Osteoblast (primary cell): ENCODE measurements at regions not wholly inside any gene's neighbourhood (a gene's known extent, or its start where the extent isn't known, plus 50 kb on each side); places are given as distances from the start of the nearest gene placed in this dataset.

Source experiments
- DNase-seq: peaks from one replicate; pipeline ENCODE4 v3.0.0; 2011; ENCODE audit warnings: low spot score, mixed read lengths; ENCODE audit not compliant: insufficient read length; ENCODE audit errors: missing footprints
- H2AFZ ChIP-seq: 2 replicates; pipeline ENCODE4 v1.6.0; 2011; ENCODE audit warnings: mild to moderate bottlenecking, low read length
- H3K27ac ChIP-seq: 2 replicates; pipeline ENCODE4 v1.5.1; 2011; ENCODE audit warnings: mild to moderate bottlenecking, low read depth, low read length, moderate library complexity
- H3K27me3 ChIP-seq: 2 replicates; pipeline ENCODE4 v1.6.0; 2012; ENCODE audit warnings: mild to moderate bottlenecking, control low read depth, inconsistent platforms, low read length, moderate library complexity; ENCODE audit not compliant: insufficient read depth
- H3K36me3 ChIP-seq: 2 replicates; pipeline ENCODE4 v1.5.1; 2011; ENCODE audit warnings: mild to moderate bottlenecking, low read length, control low read depth, moderate library complexity; ENCODE audit not compliant: insufficient read depth
- H3K4me1 ChIP-seq: 2 replicates; pipeline ENCODE4 v1.5.1; 2011; ENCODE audit warnings: mild to moderate bottlenecking, low read length, control low read depth, moderate library complexity; ENCODE audit not compliant: insufficient read depth
- H3K4me2 ChIP-seq: 2 replicates; pipeline ENCODE4 v1.6.0; 2011; ENCODE audit warnings: mild to moderate bottlenecking, low read length; ENCODE audit not compliant: insufficient read depth
- H3K4me3 ChIP-seq: fragments of 200-600 bp; sonication (generic); 3 replicates; pipeline ENCODE4 v1.5.1; 2012; ENCODE audit warnings: mild to moderate bottlenecking, low read length, inconsistent platforms; ENCODE audit not compliant: insufficient read depth
- H3K79me2 ChIP-seq: 2 replicates; pipeline ENCODE4 v1.6.0; 2012; ENCODE audit warnings: mild to moderate bottlenecking, low read length, control low read depth, inconsistent platforms; ENCODE audit not compliant: insufficient read depth
- H3K9me3 ChIP-seq: 2 replicates; pipeline ENCODE4 v1.5.1; 2011; ENCODE audit warnings: low read depth, low read length, control low read depth
- H4K20me1 ChIP-seq: 2 replicates; pipeline ENCODE4 v1.6.0; 2012; ENCODE audit warnings: mild to moderate bottlenecking, low read length, control low read depth; ENCODE audit not compliant: insufficient read depth
- TF ChIP-seq, protein P1 (sequence below): IDR thresholded peaks from 2 replicates; pipeline ENCODE4 v1.5.1; 2011; ENCODE audit warnings: mild to moderate bottlenecking, low read depth, low read length, moderate library complexity; ENCODE audit errors: extremely low read depth

DNA sequence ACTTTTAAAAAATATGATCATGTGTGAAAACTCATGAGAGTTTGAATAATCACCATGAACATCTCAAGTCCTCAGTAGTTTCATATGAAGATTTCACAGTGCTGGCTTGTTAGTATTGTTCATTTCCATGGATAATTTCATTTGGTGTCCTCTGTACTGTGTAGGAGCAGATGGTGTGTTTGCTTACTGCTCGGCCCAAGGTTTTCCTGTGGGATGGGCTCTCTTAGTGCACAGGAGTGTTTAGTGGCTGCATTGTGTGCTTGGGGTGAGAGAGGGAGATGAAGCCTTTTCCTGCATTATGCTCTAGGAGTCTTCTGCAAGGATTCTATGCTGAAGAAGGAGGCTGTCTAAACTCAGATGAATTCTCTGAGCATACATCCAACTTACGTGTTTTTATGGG lies 270.6 kb downstream of the SOCS6 start:
- Histone ChIP-seq H4K20me1 (no peaks in the 10 kb centered on the region), H3K27ac (no peak overlapping the region), H3K4me1 (no peaks in the 10 kb centered on the region), H3K9me3 (no peaks in the 10 kb centered on the region), H2AFZ (no peak overlapping the region), H3K36me3 (no peaks in the 10 kb centered on the region), H3K79me2 (no peaks in the 10 kb centered on the region), H3K4me2 (no peak overlapping the region), H3K27me3 (no peaks in the 10 kb centered on the region), H3K4me3 (no peak overlapping the region)
- TF ChIP-seq, protein P1, sequence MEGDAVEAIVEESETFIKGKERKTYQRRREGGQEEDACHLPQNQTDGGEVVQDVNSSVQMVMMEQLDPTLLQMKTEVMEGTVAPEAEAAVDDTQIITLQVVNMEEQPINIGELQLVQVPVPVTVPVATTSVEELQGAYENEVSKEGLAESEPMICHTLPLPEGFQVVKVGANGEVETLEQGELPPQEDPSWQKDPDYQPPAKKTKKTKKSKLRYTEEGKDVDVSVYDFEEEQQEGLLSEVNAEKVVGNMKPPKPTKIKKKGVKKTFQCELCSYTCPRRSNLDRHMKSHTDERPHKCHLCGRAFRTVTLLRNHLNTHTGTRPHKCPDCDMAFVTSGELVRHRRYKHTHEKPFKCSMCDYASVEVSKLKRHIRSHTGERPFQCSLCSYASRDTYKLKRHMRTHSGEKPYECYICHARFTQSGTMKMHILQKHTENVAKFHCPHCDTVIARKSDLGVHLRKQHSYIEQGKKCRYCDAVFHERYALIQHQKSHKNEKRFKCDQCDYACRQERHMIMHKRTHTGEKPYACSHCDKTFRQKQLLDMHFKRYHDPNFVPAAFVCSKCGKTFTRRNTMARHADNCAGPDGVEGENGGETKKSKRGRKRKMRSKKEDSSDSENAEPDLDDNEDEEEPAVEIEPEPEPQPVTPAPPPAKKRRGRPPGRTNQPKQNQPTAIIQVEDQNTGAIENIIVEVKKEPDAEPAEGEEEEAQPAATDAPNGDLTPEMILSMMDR = no peak
- DNase-seq = no peak

DNA sequence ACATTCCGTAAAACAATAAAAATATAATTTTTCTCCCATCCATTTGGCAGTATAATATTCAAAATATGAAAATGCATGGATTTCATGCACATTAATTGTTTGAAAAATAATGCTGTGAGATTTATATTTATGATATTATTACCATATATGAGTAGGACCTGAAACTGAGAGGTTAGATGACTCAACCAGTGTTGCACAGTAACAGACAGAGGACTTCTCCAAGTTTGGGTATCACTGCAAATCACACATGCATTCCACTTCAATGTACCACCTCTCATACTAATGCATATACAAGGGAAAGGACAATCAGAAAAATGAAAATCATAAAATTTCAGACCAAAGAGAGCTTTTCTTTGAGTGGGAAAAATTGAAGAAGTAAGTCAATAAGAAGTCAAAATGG lies 269.5 kb downstream of the SOCS6 start:
- Histone ChIP-seq H3K4me3 (no peak overlapping the region), H3K4me1 (no peaks in the 10 kb centered on the region), H3K79me2 (no peaks in the 10 kb centered on the region), H2AFZ (no peak overlapping the region), H4K20me1 (no peaks in the 10 kb centered on the region), H3K36me3 (no peaks in the 10 kb centered on the region), H3K4me2 (no peak overlapping the region), H3K9me3 (no peaks in the 10 kb centered on the region), H3K27me3 (no peaks in the 10 kb centered on the region), H3K27ac (no peak overlapping the region)
- TF ChIP-seq, protein P1 = no peak
- no peak for DNase-seq

DNA sequence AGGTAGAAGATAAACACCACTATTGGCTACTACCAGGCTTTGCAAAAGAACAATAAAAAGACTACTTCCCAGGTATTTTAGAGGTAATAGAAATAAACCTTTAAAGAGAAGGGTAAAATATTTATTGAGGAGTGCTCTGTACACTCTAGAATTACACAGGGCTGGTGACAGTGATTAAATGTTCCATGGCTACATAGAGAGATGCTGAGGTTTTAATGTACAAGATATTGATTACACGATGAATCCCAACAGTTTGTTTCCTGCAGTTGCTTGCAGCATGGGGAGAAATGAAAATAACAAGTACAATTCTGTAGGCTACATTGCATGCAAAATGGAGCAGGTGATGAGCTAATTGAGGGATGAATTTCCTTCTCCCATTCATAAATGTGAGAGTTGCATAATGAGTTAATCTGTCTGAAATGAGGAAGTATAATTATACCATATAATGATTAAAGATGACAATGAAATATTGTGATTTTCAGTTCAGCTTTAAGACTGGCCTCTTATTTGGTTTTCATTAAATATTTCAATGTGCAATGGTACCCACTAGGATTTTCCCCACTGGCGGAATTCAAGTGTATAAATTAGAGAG lies 266.1 kb downstream of the SOCS6 start:
- TF ChIP-seq, protein P1 = no peak
- Histone ChIP-seq H3K4me2 (no peak overlapping the region), H3K4me3 (no peak overlapping the region), H4K20me1 (no peaks in the 10 kb centered on the region), H2AFZ (no peak overlapping the region), H3K9me3 (no peaks in the 10 kb centered on the region), H3K27ac (no peak overlapping the region), H3K4me1 (no peaks in the 10 kb centered on the region), H3K36me3 (no peaks in the 10 kb centered on the region), H3K27me3 (no peaks in the 10 kb centered on the region), H3K79me2 (no peaks in the 10 kb centered on the region)
- no peak for DNase-seq

DNA sequence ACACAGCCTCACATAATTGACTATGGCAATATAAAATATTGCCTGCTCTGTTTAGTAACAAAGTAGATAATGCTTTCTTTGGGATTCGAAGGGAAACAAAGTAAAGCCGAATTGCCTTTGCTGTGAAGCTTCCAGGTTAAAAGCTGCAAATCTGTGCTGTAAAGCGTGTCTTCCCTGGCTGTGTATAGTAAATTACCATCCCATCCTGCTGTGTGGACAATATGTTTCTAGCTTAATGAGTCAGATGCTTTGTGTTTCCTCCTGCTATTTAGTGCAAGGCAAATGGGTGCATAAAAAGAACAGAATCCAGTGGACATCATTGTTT lies 265.1 kb downstream of the SOCS6 start:
- Histone ChIP-seq H3K27ac (no peak overlapping the region), H3K27me3 (no peaks in the 10 kb centered on the region), H3K4me3 (no peak overlapping the region), H3K4me1 (no peaks in the 10 kb centered on the region), H3K9me3 (no peaks in the 10 kb centered on the region), H4K20me1 (no peaks in the 10 kb centered on the region), H3K79me2 (no peaks in the 10 kb centered on the region), H3K36me3 (no peaks in the 10 kb centered on the region), H2AFZ (no peak overlapping the region), H3K4me2 (no peak overlapping the region)
- TF ChIP-seq, protein P1 = no peak
- no peak for DNase-seq
